ENCODE measurements at regions not wholly inside any gene's neighbourhood (a gene's known extent, or its start where the extent isn't known, plus 50 kb on each side); places are given as distances from the start of the nearest gene placed in this dataset.

- no peak for DNase-seq (ENCODE audit: extremely low spot score)
- POLR2A ChIA-PET, result no interaction called here
- CTCF ChIA-PET, result no interaction called here
- TF ChIP-seq FOXA1 (IDR thresholded peaks at IDR 0.05) (no peak), PKNOX1 (IDR thresholded peaks at IDR 0.05) (no peak)
These were observed 188.6 kb downstream of the MYCN start for GRCh38 chr2:16128746-16129610.

GRCh38 chr2:16127958-16128357 is 187.6 kb downstream of the MYCN start:
- no peak for DNase-seq (ENCODE audit: extremely low spot score)
- CTCF ChIA-PET, result no interaction called here
- TF ChIP-seq SP1 (IDR thresholded peaks at IDR 0.05), result no peak
- TF ChIP-seq CTBP1 (IDR thresholded peaks at IDR 0.05; ENCODE audit: borderline replicate concordance), result no peak
- no peak for TF ChIP-seq NFRKB (IDR thresholded peaks at IDR 0.05)
- TF ChIP-seq ARNT (IDR thresholded peaks at IDR 0.05), result no peak
- no peak for TF ChIP-seq TARDBP (IDR thresholded peaks at IDR 0.05)
- TF ChIP-seq L3MBTL2 (conservative IDR thresholded peaks at IDR 0.05), result no peak
- TF ChIP-seq FOXM1 (IDR thresholded peaks at IDR 0.05; ENCODE audit: borderline replicate concordance), result no peak
- TF ChIP-seq FOXK2 (IDR thresholded peaks at IDR 0.05), result no peak
- TF ChIP-seq BHLHE40 (IDR thresholded peaks at IDR 0.05; ENCODE audit: borderline replicate concordance), result no peak
- TF ChIP-seq LEF1 (IDR thresholded peaks at IDR 0.05; ENCODE audit: borderline replicate concordance), result no peak
- TF ChIP-seq ZNF384 (IDR thresholded peaks at IDR 0.05), result no peak
- TF ChIP-seq SUZ12 (IDR thresholded peaks at IDR 0.05), result no peak
- no peak for TF ChIP-seq PKNOX1 (IDR thresholded peaks at IDR 0.05)
- no peak for TF ChIP-seq FOXA1 (IDR thresholded peaks at IDR 0.05)
- no peak for TF ChIP-seq ELF4 (IDR thresholded peaks at IDR 0.05)
- no peak for TF ChIP-seq HDGF (IDR thresholded peaks at IDR 0.05; ENCODE audit: borderline replicate concordance)
- POLR2A ChIA-PET, result no interaction called here

GRCh38 chr2:16127276-16127940 is 187.1 kb downstream of the MYCN start:
- ChIA-PET POLR2A (no interaction called here), CTCF (interaction anchor here (0.6 kb wide), 1 partner anchor 230 kb away, joined by 5 read pairs; no protein-coding TSS in a partner anchor)
- TF ChIP-seq L3MBTL2 (conservative IDR thresholded peaks at IDR 0.05), result no peak
- TF ChIP-seq TARDBP (IDR thresholded peaks at IDR 0.05), result no peak
- TF ChIP-seq FOXK2 (IDR thresholded peaks at IDR 0.05), result no peak
- TF ChIP-seq HDGF (IDR thresholded peaks at IDR 0.05; ENCODE audit: borderline replicate concordance), result no peak
- no peak for TF ChIP-seq SUZ12 (IDR thresholded peaks at IDR 0.05)
- no peak for TF ChIP-seq ARNT (IDR thresholded peaks at IDR 0.05)
- TF ChIP-seq ELF4 (IDR thresholded peaks at IDR 0.05), result no peak
- DNase-seq (ENCODE audit: extremely low spot score), result no peak

GRCh38 chr2:16126517-16127275 is 186.3 kb downstream of the MYCN start:
- no peak for TF ChIP-seq PKNOX1 (IDR thresholded peaks at IDR 0.05)
- TF ChIP-seq CTBP1 (IDR thresholded peaks at IDR 0.05; ENCODE audit: borderline replicate concordance), result no peak
- no peak for TF ChIP-seq SP1 (IDR thresholded peaks at IDR 0.05)
- TF ChIP-seq ZNF384 (IDR thresholded peaks at IDR 0.05), result no peak
- no peak for TF ChIP-seq LEF1 (IDR thresholded peaks at IDR 0.05; ENCODE audit: borderline replicate concordance)
- no peak for TF ChIP-seq TARDBP (IDR thresholded peaks at IDR 0.05)
- no peak for TF ChIP-seq FOXM1 (IDR thresholded peaks at IDR 0.05; ENCODE audit: borderline replicate concordance)
- no peak for TF ChIP-seq BHLHE40 (IDR thresholded peaks at IDR 0.05; ENCODE audit: borderline replicate concordance)
- no peak for TF ChIP-seq NFRKB (IDR thresholded peaks at IDR 0.05)
- no peak for TF ChIP-seq SUZ12 (IDR thresholded peaks at IDR 0.05)
- no peak for TF ChIP-seq FOXA1 (IDR thresholded peaks at IDR 0.05)
- TF ChIP-seq ARNT (IDR thresholded peaks at IDR 0.05), result no peak
- no peak for TF ChIP-seq FOXK2 (IDR thresholded peaks at IDR 0.05)
- no peak for TF ChIP-seq HDGF (IDR thresholded peaks at IDR 0.05; ENCODE audit: borderline replicate concordance)
- DNase-seq (ENCODE audit: extremely low spot score), result no peak
- CTCF ChIA-PET, result interaction anchor here (0.6 kb wide), 1 partner anchor 229 kb away, joined by 5 read pairs; no protein-coding TSS in a partner anchor
- POLR2A ChIA-PET, result no interaction called here

GRCh38 chr2:16125614-16126516 is 185.5 kb downstream of the MYCN start:
- DNase-seq (ENCODE audit: extremely low spot score), result no peak
- ChIA-PET CTCF (no interaction called here), POLR2A (no interaction called here)
- no peak for TF ChIP-seq ELF4 (IDR thresholded peaks at IDR 0.05)
- TF ChIP-seq SUZ12 (IDR thresholded peaks at IDR 0.05), result no peak
- TF ChIP-seq PKNOX1 (IDR thresholded peaks at IDR 0.05), result no peak
- no peak for TF ChIP-seq HDGF (IDR thresholded peaks at IDR 0.05; ENCODE audit: borderline replicate concordance)
- TF ChIP-seq LEF1 (IDR thresholded peaks at IDR 0.05; ENCODE audit: borderline replicate concordance), result no peak
- TF ChIP-seq FOXK2 (IDR thresholded peaks at IDR 0.05), result no peak
- TF ChIP-seq TARDBP (IDR thresholded peaks at IDR 0.05), result no peak
- TF ChIP-seq SP1 (IDR thresholded peaks at IDR 0.05), result no peak
- no peak for TF ChIP-seq ARNT (IDR thresholded peaks at IDR 0.05)
- no peak for TF ChIP-seq NFRKB (IDR thresholded peaks at IDR 0.05)
- TF ChIP-seq L3MBTL2 (conservative IDR thresholded peaks at IDR 0.05), result no peak
- no peak for TF ChIP-seq CTBP1 (IDR thresholded peaks at IDR 0.05; ENCODE audit: borderline replicate concordance)
- TF ChIP-seq BHLHE40 (IDR thresholded peaks at IDR 0.05; ENCODE audit: borderline replicate concordance), result no peak
- no peak for TF ChIP-seq FOXA1 (IDR thresholded peaks at IDR 0.05)
- no peak for TF ChIP-seq ZNF384 (IDR thresholded peaks at IDR 0.05)
- no peak for TF ChIP-seq FOXM1 (IDR thresholded peaks at IDR 0.05; ENCODE audit: borderline replicate concordance)
